ENCODE measurements at regions not wholly inside any gene's neighbourhood (a gene's known extent, or its start where the extent isn't known, plus 50 kb on each side); places are given as distances from the start of the nearest gene placed in this dataset.

GRCh38 chr10:129136951-129137350 lies 330.1 kb upstream of the MGMT start:
- TF ChIP-seq CTCF (IDR thresholded peaks at IDR 0.05) (no peak), EZH2phosphoT487 (IDR thresholded peaks at IDR 0.05) (no peak), EZH2 (IDR thresholded peaks at IDR 0.05) (no peak)
